IgD-negative memory B cell (primary cell): ENCODE measurements at regions not wholly inside any gene's neighbourhood (a gene's known extent, or its start where the extent isn't known, plus 50 kb on each side); places are given as distances from the start of the nearest gene placed in this dataset.
"Not testable (repeated sequence)": the region's sequence is repeated elsewhere in the genome, so short reads cannot be mapped to it uniquely, and the experiment has no call there.

Experiments used
- H3K27ac Mint-ChIP-seq, 3 donors: one replicate each; pipeline ENCODE4 v1.8.0; 2020 to 2022; ENCODE audit warnings: mild to moderate bottlenecking in 3 of 3, mixed read lengths in 3 of 3, moderate library complexity in 1 of 3
- H3K27me3 Mint-ChIP-seq: one replicate; pipeline ENCODE4 v1.8.0; 2021; ENCODE audit warnings: mixed read lengths
- H3K36me3 Mint-ChIP-seq: one replicate; pipeline ENCODE4 v1.8.0; 2020; ENCODE audit warnings: mild to moderate bottlenecking, mixed read lengths
- H3K4me1 Mint-ChIP-seq, 3 donors: one replicate each; pipeline ENCODE4 v1.8.0; 2020 to 2022; ENCODE audit warnings: mixed read lengths in 3 of 3, mild to moderate bottlenecking in 1 of 3
- H3K4me3 Mint-ChIP-seq, 4 donors: one replicate each; pipeline ENCODE4 v1.8.0; 2020 to 2022; ENCODE audit warnings: mild to moderate bottlenecking in 4 of 4, mixed read lengths in 4 of 4, moderate library complexity in 3 of 4
- H3K9me3 Mint-ChIP-seq, 3 donors: one replicate each; pipeline ENCODE4 v1.8.0; 2020 to 2021; ENCODE audit warnings: mixed read lengths in 3 of 3, mild to moderate bottlenecking in 1 of 3

GRCh38 chr4:167943872-167944505, 148.3 kb upstream of the ANXA10 start:
- Mint-ChIP-seq H3K4me1 (no peaks in the 10 kb centered on the region), H3K36me3 (no peaks in the 10 kb centered on the region), H3K27me3 (no peaks in the 10 kb centered on the region)

GRCh38 chr4:167944721-167945120, 147.6 kb upstream of the ANXA10 start:
- H3K4me3 Mint-ChIP-seq = no peak overlapping the region
- H3K27me3 Mint-ChIP-seq = no peaks in the 10 kb centered on the region
- no peaks in the 10 kb centered on the region for H3K36me3 Mint-ChIP-seq
- H3K9me3 Mint-ChIP-seq = peaks cover 0 to 10% (median 1%) of the 10 kb centered on the region in 3 donors
- no peak overlapping the region for H3K27ac Mint-ChIP-seq
- no peaks in the 10 kb centered on the region for H3K4me1 Mint-ChIP-seq

More at GRCh38 chr4:167943872-167944505, 148.3 kb upstream of the ANXA10 start:
- Mint-ChIP-seq H3K27ac (no peak overlapping the region), H3K9me3 (peaks cover 0 to 10% (median 1%) of the 10 kb centered on the region in 3 donors), H3K4me3 (no peak overlapping the region)

- no peaks in the 10 kb centered on the region for H3K27me3 Mint-ChIP-seq
- peaks cover 9 to 28% (median 18%) of the 10 kb centered on the region in 3 donors for H3K9me3 Mint-ChIP-seq
- H3K4me1 Mint-ChIP-seq = no peaks in the 10 kb centered on the region
- H3K27ac Mint-ChIP-seq = no peak overlapping the region
- H3K36me3 Mint-ChIP-seq = peaks cover 3% of the 10 kb centered on the region
- H3K4me3 Mint-ChIP-seq = peak overlapping the region in 1 of 4 donors; percentile 31
Measured at GRCh38 chr4:167955006-167955405, 137.3 kb upstream of the ANXA10 start.

GRCh38 chr4:167956676-167957075, 135.7 kb upstream of the ANXA10 start:
- no peak overlapping the region for H3K4me3 Mint-ChIP-seq
- H3K27me3 Mint-ChIP-seq = no peaks in the 10 kb centered on the region
- H3K9me3 Mint-ChIP-seq = peaks cover 8 to 21% (median 14%) of the 10 kb centered on the region in 3 donors
- H3K4me1 Mint-ChIP-seq = no peaks in the 10 kb centered on the region
- no peak overlapping the region for H3K27ac Mint-ChIP-seq
- no peaks in the 10 kb centered on the region for H3K36me3 Mint-ChIP-seq

- Mint-ChIP-seq H3K4me3 (no peak overlapping the region), H3K27ac (no peak overlapping the region)
Measured at GRCh38 chr4:167964766-167965373, 127.5 kb upstream of the ANXA10 start.

GRCh38 chr4:167966143-167966542, 126.2 kb upstream of the ANXA10 start:
- H3K36me3 Mint-ChIP-seq = no peaks in the 10 kb centered on the region
- peaks cover 0 to 8% (median 6%) of the 10 kb centered on the region in 3 donors for H3K9me3 Mint-ChIP-seq
- no peak overlapping the region for H3K4me3 Mint-ChIP-seq
- H3K27ac Mint-ChIP-seq = no peak overlapping the region
- no peaks in the 10 kb centered on the region for H3K27me3 Mint-ChIP-seq
- H3K4me1 Mint-ChIP-seq = no peaks in the 10 kb centered on the region

More at GRCh38 chr4:167964766-167965373, 127.5 kb upstream of the ANXA10 start:
- Mint-ChIP-seq H3K9me3 (peaks cover 0 to 7% (median 6%) of the 10 kb centered on the region in 3 donors), H3K36me3 (no peaks in the 10 kb centered on the region), H3K27me3 (no peaks in the 10 kb centered on the region), H3K4me1 (no peaks in the 10 kb centered on the region)

- Mint-ChIP-seq H3K9me3 (peaks cover 9 to 36% (median 12%) of the 10 kb centered on the region in 3 donors), H3K4me3 (no peak overlapping the region), H3K36me3 (no peaks in the 10 kb centered on the region), H3K4me1 (no peaks in the 10 kb centered on the region), H3K27me3 (no peaks in the 10 kb centered on the region), H3K27ac (no peak overlapping the region)
Measured at GRCh38 chr4:167973513-167973912, 118.8 kb upstream of the ANXA10 start.

GRCh38 chr4:167985565-167985964, 106.8 kb upstream of the ANXA10 start:
- Mint-ChIP-seq H3K4me3 (no peak overlapping the region), H3K9me3 (peaks cover 4 to 12% (median 10%) of the 10 kb centered on the region in 3 donors), H3K36me3 (peaks cover 1% of the 10 kb centered on the region), H3K27ac (no peak overlapping the region), H3K27me3 (no peaks in the 10 kb centered on the region), H3K4me1 (peaks cover 0 to 2% (median 0%) of the 10 kb centered on the region in 3 donors)

- peaks cover 1% of the 10 kb centered on the region for H3K36me3 Mint-ChIP-seq
- no peak overlapping the region for H3K4me3 Mint-ChIP-seq
- H3K9me3 Mint-ChIP-seq = peaks cover 4 to 10% (median 10%) of the 10 kb centered on the region in 3 donors
Measured at GRCh38 chr4:167986044-167986443, 106.3 kb upstream of the ANXA10 start.

GRCh38 chr4:167987285-167987684, 105.1 kb upstream of the ANXA10 start:
- peaks cover 0 to 9% (median 8%) of the 10 kb centered on the region in 3 donors for H3K9me3 Mint-ChIP-seq
- H3K4me3 Mint-ChIP-seq = no peak overlapping the region
- no peak overlapping the region for H3K27ac Mint-ChIP-seq
- H3K27me3 Mint-ChIP-seq = no peaks in the 10 kb centered on the region
- H3K4me1 Mint-ChIP-seq = no peaks in the 10 kb centered on the region
- peaks cover 1% of the 10 kb centered on the region for H3K36me3 Mint-ChIP-seq

More at GRCh38 chr4:167986044-167986443, 106.3 kb upstream of the ANXA10 start:
- Mint-ChIP-seq H3K4me1 (peaks cover 0 to 2% (median 0%) of the 10 kb centered on the region in 3 donors), H3K27ac (no peak overlapping the region), H3K27me3 (no peaks in the 10 kb centered on the region)

GRCh38 chr4:167989815-167990214, 102.5 kb upstream of the ANXA10 start:
- H3K36me3 Mint-ChIP-seq = no peaks in the 10 kb centered on the region
- H3K4me1 Mint-ChIP-seq = no peaks in the 10 kb centered on the region
- no peak overlapping the region for H3K27ac Mint-ChIP-seq
- no peaks in the 10 kb centered on the region for H3K27me3 Mint-ChIP-seq
- no peak overlapping the region for H3K4me3 Mint-ChIP-seq
- peaks cover 3 to 5% (median 5%) of the 10 kb centered on the region in 3 donors for H3K9me3 Mint-ChIP-seq

- H3K4me3 Mint-ChIP-seq, H3K27ac Mint-ChIP-seq, H3K36me3 Mint-ChIP-seq, H3K9me3 Mint-ChIP-seq, H3K27me3 Mint-ChIP-seq, H3K4me1 Mint-ChIP-seq: not testable (repeated sequence)
Measured at GRCh38 chr4:168008112-168008511, 84.2 kb upstream of the ANXA10 start.

- H3K27me3 Mint-ChIP-seq = no peaks in the 10 kb centered on the region
- H3K9me3 Mint-ChIP-seq = peaks cover 8 to 16% (median 11%) of the 10 kb centered on the region in 3 donors
- peaks cover 3% of the 10 kb centered on the region for H3K36me3 Mint-ChIP-seq
- H3K27ac Mint-ChIP-seq = no peak overlapping the region
- H3K4me1 Mint-ChIP-seq = peaks cover 0 to 2% (median 0%) of the 10 kb centered on the region in 3 donors
- H3K4me3 Mint-ChIP-seq = no peak overlapping the region
Measured at GRCh38 chr4:168019019-168019651, 73.2 kb upstream of the ANXA10 start.

GRCh38 chr4:168019921-168020320, 72.4 kb upstream of the ANXA10 start:
- H3K4me3 Mint-ChIP-seq = no peak overlapping the region
- peaks cover 10 to 18% (median 13%) of the 10 kb centered on the region in 3 donors for H3K9me3 Mint-ChIP-seq
- no peaks in the 10 kb centered on the region for H3K4me1 Mint-ChIP-seq
- no peak overlapping the region for H3K27ac Mint-ChIP-seq
- peaks cover 3% of the 10 kb centered on the region for H3K36me3 Mint-ChIP-seq
- H3K27me3 Mint-ChIP-seq = no peaks in the 10 kb centered on the region

GRCh38 chr4:168021666-168022065, 70.7 kb upstream of the ANXA10 start:
- Mint-ChIP-seq H3K36me3 (peaks cover 3% of the 10 kb centered on the region), H3K4me3 (no peak overlapping the region), H3K27me3 (no peaks in the 10 kb centered on the region), H3K27ac (no peak overlapping the region), H3K9me3 (peaks cover 10 to 18% (median 13%) of the 10 kb centered on the region in 3 donors), H3K4me1 (no peaks in the 10 kb centered on the region)
